Sigmoid colon (tissue), 4 donors: ENCODE measurements at regions not wholly inside any gene's neighbourhood (a gene's known extent, or its start where the extent isn't known, plus 50 kb on each side); places are given as distances from the start of the nearest gene placed in this dataset.

Experiments
- EP300 ChIP-seq, 4 donors: sonication (generic); formaldehyde crosslinking; IDR thresholded peaks; one replicate each; pipeline ENCODE4 v1.6.1; 2017; ENCODE audit warnings: antibody characterized with exemption in 4 of 4
- POLR2A ChIP-seq, 2 donors: fragments of 450-650 bp; IDR thresholded peaks; one replicate each; pipeline ENCODE4 v1.6.1; 2016; ENCODE audit warnings: antibody characterized with exemption in 2 of 2, mild to moderate bottlenecking in 2 of 2, moderate library complexity in 2 of 2
- POLR2AphosphoS5 ChIP-seq, 4 donors: sonication (generic); formaldehyde crosslinking; IDR thresholded peaks; one replicate each; pipeline ENCODE4 v1.6.1; 2017; ENCODE audit warnings: antibody characterized with exemption in 4 of 4
- TF ChIP-seq, protein P1 (sequence below), 4 experiments: fragments of 450-650 bp in 3 of 4; fragments of 200-600 bp in 1 of 4; IDR thresholded peaks; one replicate each; pipeline ENCODE4 v1.5.1; 2016 to 2019; ENCODE audit warnings: antibody characterized with exemption in 4 of 4, mild to moderate bottlenecking in 3 of 4, moderate library complexity in 2 of 4

DNA sequence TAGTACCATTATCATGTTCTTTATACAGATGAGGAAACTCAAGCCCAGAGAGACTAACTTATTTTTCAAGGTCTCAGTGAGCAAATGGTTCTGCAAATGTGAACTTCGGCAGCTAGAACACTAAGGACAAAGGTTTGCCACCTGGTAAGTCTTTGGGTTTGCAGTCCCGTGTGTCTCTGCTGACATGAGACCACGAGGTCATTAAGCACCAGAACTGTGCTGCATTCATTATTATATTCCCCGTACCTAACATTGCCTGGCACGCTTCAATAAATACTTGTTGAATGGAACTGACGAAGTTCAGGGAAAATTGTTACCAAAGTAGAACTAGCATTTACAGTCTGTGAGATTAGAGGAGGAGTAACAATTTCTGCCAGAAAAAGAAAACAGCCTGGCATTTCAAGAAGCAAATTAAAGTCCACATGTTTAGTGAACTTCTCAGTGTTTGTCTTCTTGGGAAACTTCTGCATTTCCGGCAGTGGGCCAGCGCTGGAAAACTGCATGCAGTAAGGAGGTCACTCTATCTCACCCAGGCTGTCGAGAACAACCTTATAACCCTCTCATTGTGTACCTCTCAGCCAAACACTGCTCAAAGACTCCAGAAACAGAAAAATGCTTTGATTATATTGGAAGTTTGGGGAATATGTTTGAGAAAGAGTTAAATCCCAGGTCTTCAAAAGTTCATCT, 67.4 kb upstream of the CPEB2 start:
- no peak for TF ChIP-seq POLR2AphosphoS5 (IDR thresholded peaks at IDR 0.05)
- TF ChIP-seq POLR2A (IDR thresholded peaks at IDR 0.05): no peak
- TF ChIP-seq, protein P1, sequence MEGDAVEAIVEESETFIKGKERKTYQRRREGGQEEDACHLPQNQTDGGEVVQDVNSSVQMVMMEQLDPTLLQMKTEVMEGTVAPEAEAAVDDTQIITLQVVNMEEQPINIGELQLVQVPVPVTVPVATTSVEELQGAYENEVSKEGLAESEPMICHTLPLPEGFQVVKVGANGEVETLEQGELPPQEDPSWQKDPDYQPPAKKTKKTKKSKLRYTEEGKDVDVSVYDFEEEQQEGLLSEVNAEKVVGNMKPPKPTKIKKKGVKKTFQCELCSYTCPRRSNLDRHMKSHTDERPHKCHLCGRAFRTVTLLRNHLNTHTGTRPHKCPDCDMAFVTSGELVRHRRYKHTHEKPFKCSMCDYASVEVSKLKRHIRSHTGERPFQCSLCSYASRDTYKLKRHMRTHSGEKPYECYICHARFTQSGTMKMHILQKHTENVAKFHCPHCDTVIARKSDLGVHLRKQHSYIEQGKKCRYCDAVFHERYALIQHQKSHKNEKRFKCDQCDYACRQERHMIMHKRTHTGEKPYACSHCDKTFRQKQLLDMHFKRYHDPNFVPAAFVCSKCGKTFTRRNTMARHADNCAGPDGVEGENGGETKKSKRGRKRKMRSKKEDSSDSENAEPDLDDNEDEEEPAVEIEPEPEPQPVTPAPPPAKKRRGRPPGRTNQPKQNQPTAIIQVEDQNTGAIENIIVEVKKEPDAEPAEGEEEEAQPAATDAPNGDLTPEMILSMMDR (IDR thresholded peaks at IDR 0.05): no peak
- no peak for TF ChIP-seq EP300 (IDR thresholded peaks at IDR 0.05)
